H9 (cell line): ENCODE measurements at regions not wholly inside any gene's neighbourhood (a gene's known extent, or its start where the extent isn't known, plus 50 kb on each side); places are given as distances from the start of the nearest gene placed in this dataset.

Experiments
- DNase-seq: peaks from one replicate; pipeline ENCODE4 v3.0.0-alpha.2; 2017
- H2AFZ ChIP-seq: one replicate; pipeline ENCODE4 v1.6.1; 2013; ENCODE audit warnings: mild to moderate bottlenecking, low read length, control low read depth, moderate library complexity
- H2AK5ac ChIP-seq: 2 replicates; pipeline ENCODE4 v1.6.1; 2013; ENCODE audit warnings: low read length, control low read depth, mixed read lengths; ENCODE audit not compliant: insufficient read length
- H2BK120ac ChIP-seq: one replicate; pipeline ENCODE4 v1.6.1; 2013; ENCODE audit warnings: low read depth, mild to moderate bottlenecking, low read length, control low read depth, inconsistent platforms; ENCODE audit not compliant: poor library complexity, severe bottlenecking
- H2BK12ac ChIP-seq: 2 replicates; pipeline ENCODE4 v1.6.1; 2013; ENCODE audit warnings: low read length, control low read depth, mixed read lengths, low read depth; ENCODE audit not compliant: insufficient read length
- H2BK15ac ChIP-seq: 2 replicates; pipeline ENCODE4 v1.6.1; 2013; ENCODE audit warnings: low read depth, low read length, control low read depth
- H2BK20ac ChIP-seq: one replicate; pipeline ENCODE4 v1.6.1; 2013; ENCODE audit warnings: low read depth, mild to moderate bottlenecking, low read length, control low read depth, inconsistent platforms; ENCODE audit not compliant: poor library complexity, severe bottlenecking
- H2BK5ac ChIP-seq: 2 replicates; pipeline ENCODE4 v1.6.1; 2013; ENCODE audit warnings: low read length, control low read depth, mixed read lengths; ENCODE audit not compliant: insufficient read length
- H3K14ac ChIP-seq: 2 replicates; pipeline ENCODE4 v1.6.1; 2013; ENCODE audit warnings: low read length, control low read depth; ENCODE audit not compliant: insufficient read depth
- H3K18ac ChIP-seq: 2 replicates; pipeline ENCODE4 v1.6.1; 2013; ENCODE audit warnings: low read depth, mild to moderate bottlenecking, mixed read lengths, low read length, control low read depth; ENCODE audit not compliant: insufficient read length
- H3K23ac ChIP-seq: 2 replicates; pipeline ENCODE4 v1.6.1; 2013; ENCODE audit warnings: low read length, control low read depth, mixed read lengths, low read depth; ENCODE audit not compliant: insufficient read length
- H3K23me2 ChIP-seq: 2 replicates; pipeline ENCODE4 v1.6.1; 2013; ENCODE audit warnings: low read depth, mild to moderate bottlenecking, mixed read lengths, low read length, control low read depth; ENCODE audit not compliant: insufficient read length, poor library complexity, severe bottlenecking
- H3K27ac ChIP-seq: 2 replicates; pipeline ENCODE4 v1.5.1; 2013; ENCODE audit warnings: low read length, control low read depth, mixed read lengths, low read depth; ENCODE audit not compliant: insufficient read length
- H3K27me3 ChIP-seq: 2 replicates; pipeline ENCODE4 v1.6.1; 2013; ENCODE audit warnings: low read length, control low read depth, inconsistent platforms; ENCODE audit not compliant: insufficient read depth
- H3K4ac ChIP-seq: 2 replicates; pipeline ENCODE4 v1.6.1; 2013; ENCODE audit warnings: low read depth, mild to moderate bottlenecking, control low read depth, inconsistent platforms, low read length, moderate library complexity
- H3K4me1 ChIP-seq: 2 replicates; pipeline ENCODE4 v1.6.1; 2013; ENCODE audit warnings: low read length, control low read depth, inconsistent platforms; ENCODE audit not compliant: insufficient read depth
- H3K4me2 ChIP-seq: 2 replicates; pipeline ENCODE4 v1.6.1; 2013; ENCODE audit warnings: low read length, control low read depth, mixed read lengths; ENCODE audit not compliant: insufficient read length, insufficient read depth
- H3K56ac ChIP-seq: 2 replicates; pipeline ENCODE4 v1.6.1; 2013; ENCODE audit warnings: low read depth, mild to moderate bottlenecking, mixed read lengths, low read length, control low read depth; ENCODE audit not compliant: insufficient read length
- H3K79me1 ChIP-seq: 2 replicates; pipeline ENCODE4 v1.6.1; 2013; ENCODE audit warnings: low read depth, mild to moderate bottlenecking, moderate library complexity, low read length, control low read depth, inconsistent platforms; ENCODE audit not compliant: insufficient read depth, poor library complexity, severe bottlenecking
- H3K79me2 ChIP-seq: 2 replicates; pipeline ENCODE4 v1.6.1; 2013; ENCODE audit warnings: low read length, control low read depth, inconsistent platforms; ENCODE audit not compliant: insufficient read depth
- H3K9ac ChIP-seq: 2 replicates; pipeline ENCODE4 v1.6.1; 2013; ENCODE audit warnings: low read length, control low read depth, mixed read lengths; ENCODE audit not compliant: insufficient read length; ENCODE audit errors: extremely low read depth
- H3K9me3 ChIP-seq: one replicate; pipeline ENCODE4 v1.6.1; 2013; ENCODE audit warnings: low read depth, low read length, inconsistent platforms; ENCODE audit not compliant: control insufficient read depth
- H3T11ph ChIP-seq: one replicate; pipeline ENCODE4 v1.6.1; 2013; ENCODE audit warnings: mild to moderate bottlenecking, low read length, control low read depth, inconsistent platforms
- H4K20me1 ChIP-seq: one replicate; pipeline ENCODE4 v1.6.1; 2013; ENCODE audit not compliant: control insufficient read depth, insufficient read length, insufficient read depth
- H4K5ac ChIP-seq: 2 replicates; pipeline ENCODE4 v1.6.1; 2013; ENCODE audit warnings: low read depth, mild to moderate bottlenecking, mixed read lengths, low read length, control low read depth; ENCODE audit not compliant: insufficient read length
- H4K8ac ChIP-seq: replicated peaks from 2 replicates; pipeline ENCODE4 v1.6.1; 2013; ENCODE audit warnings: low read length, control low read depth, mixed read lengths, low read depth; ENCODE audit not compliant: insufficient read length
- H4K91ac ChIP-seq: 2 replicates; pipeline ENCODE4 v1.6.1; 2013; ENCODE audit warnings: low read depth, mild to moderate bottlenecking, moderate library complexity, mixed read lengths, low read length, control low read depth; ENCODE audit not compliant: insufficient read length
- H3K27ac Mint-ChIP-seq, 3 experiments: 2 replicates in 2 of 3; 3 replicates in 1 of 3; pipeline ENCODE4 v1.8.0; 2020 to 2021; ENCODE audit warnings: mixed read lengths in 3 of 3, mild to moderate bottlenecking in 1 of 3, moderate library complexity in 1 of 3
- H3K27me3 Mint-ChIP-seq: 2 replicates; pipeline ENCODE4 v1.8.0; 2021; ENCODE audit warnings: low read depth, mild to moderate bottlenecking, moderate library complexity, mixed read lengths
- H3K36me3 Mint-ChIP-seq, 3 experiments: 2 replicates in 2 of 3; 3 replicates in 1 of 3; pipeline ENCODE4 v1.8.0; 2020 to 2021; ENCODE audit warnings: low read depth in 3 of 3, mixed read lengths in 3 of 3; ENCODE audit not compliant: insufficient read depth in 1 of 3
- H3K4me1 Mint-ChIP-seq, 2 experiments: 2 replicates each; pipeline ENCODE4 v1.8.0; 2020; ENCODE audit warnings: mixed read lengths in 2 of 2
- H3K4me3 Mint-ChIP-seq, 2 experiments: 2 replicates in 1 of 2; 3 replicates in 1 of 2; pipeline ENCODE4 v1.8.0; 2020 to 2021; ENCODE audit warnings: mild to moderate bottlenecking in 2 of 2, mixed read lengths in 2 of 2, moderate library complexity in 1 of 2
- H3K9me3 Mint-ChIP-seq, 2 experiments: 2 replicates in 1 of 2; 3 replicates in 1 of 2; pipeline ENCODE4 v1.8.0; 2020; ENCODE audit warnings: mild to moderate bottlenecking in 2 of 2, mixed read lengths in 2 of 2, moderate library complexity in 1 of 2
- WGBS: extraction: QIAGEN DNeasy Blood & Tissue Kit; methylation state at CpG from one replicate; pipeline ENCODE4 v1.1.7; 2013; ENCODE audit warnings: missing lambda C conversion rate, low lambda C conversion rate, mixed read lengths; ENCODE audit not compliant: insufficient read length; ENCODE audit errors: extremely low coverage; 5-methylcytosine and 5-hydroxymethylcytosine counted together
- TF ChIP-seq, protein P1 (sequence below): fragments of 200-600 bp; sonication (generic); conservative IDR thresholded peaks from 3 replicates; pipeline ENCODE4 v1.8.0; 2021; ENCODE audit warnings: antibody characterized with exemption, mild to moderate bottlenecking

DNA sequence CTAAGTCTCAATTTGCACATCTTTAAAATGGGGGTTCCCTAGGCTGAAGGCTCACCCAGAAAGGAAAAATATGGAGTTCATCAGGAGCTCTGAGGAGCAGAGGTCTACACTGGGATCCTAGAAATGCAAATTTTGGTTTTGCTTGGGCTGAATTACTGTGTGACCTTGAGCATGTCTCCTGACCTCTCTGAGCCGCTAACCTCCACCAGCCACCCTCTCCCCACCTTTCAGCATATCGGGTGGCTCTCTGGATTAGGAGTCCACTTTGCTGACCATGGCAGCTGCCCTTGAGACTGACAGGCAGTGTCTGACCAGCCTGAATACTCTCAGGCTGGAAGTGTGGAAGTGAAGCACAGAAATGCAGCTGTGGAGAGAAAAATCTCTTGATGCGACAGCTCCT lies 165.9 kb upstream of the LRFN2 start:
- no CpG with 5 or more reads among the region's 3 CpGs for WGBS
- Histone ChIP-seq H3K9ac (no peak overlapping the region), H2BK5ac (no peak overlapping the region), H3K56ac (no peak overlapping the region), H3K9me3 (no peaks in the 10 kb centered on the region), H2BK120ac (no peak overlapping the region), H3K18ac (no peak overlapping the region), H2AFZ (no peak overlapping the region), H3K23me2 (no peaks in the 10 kb centered on the region), H3K27ac (no peak overlapping the region), H4K5ac (no peak overlapping the region), H4K20me1 (no peaks in the 10 kb centered on the region), H4K91ac (no peak overlapping the region), H2BK12ac (no peak overlapping the region), H2AK5ac (no peak overlapping the region), H3T11ph (no peak overlapping the region), H2BK15ac (no peak overlapping the region), H3K79me2 (no peaks in the 10 kb centered on the region), H3K79me1 (no peaks in the 10 kb centered on the region), H3K4ac (no peak overlapping the region), H3K23ac (no peak overlapping the region), H3K27me3 (no peaks in the 10 kb centered on the region; the same call in 1 of the 2 replicates), H4K8ac (no peak overlapping the region), H3K4me2 (no peak overlapping the region), H3K14ac (no peak overlapping the region), H2BK20ac (no peak overlapping the region), H3K4me1 (no peaks in the 10 kb centered on the region)
- no peak for DNase-seq
- Mint-ChIP-seq H3K27me3 (peaks cover 12% of the 10 kb centered on the region), H3K4me1 (peaks cover 6 to 16% of the 10 kb centered on the region in 2 experiments; a peak in 3 of 4 replicates), H3K9me3 (no peaks in the 10 kb centered on the region), H3K36me3 (no peaks in the 10 kb centered on the region), H3K4me3 (no peak overlapping the region), H3K27ac (no peak overlapping the region)
- TF ChIP-seq, protein P1, sequence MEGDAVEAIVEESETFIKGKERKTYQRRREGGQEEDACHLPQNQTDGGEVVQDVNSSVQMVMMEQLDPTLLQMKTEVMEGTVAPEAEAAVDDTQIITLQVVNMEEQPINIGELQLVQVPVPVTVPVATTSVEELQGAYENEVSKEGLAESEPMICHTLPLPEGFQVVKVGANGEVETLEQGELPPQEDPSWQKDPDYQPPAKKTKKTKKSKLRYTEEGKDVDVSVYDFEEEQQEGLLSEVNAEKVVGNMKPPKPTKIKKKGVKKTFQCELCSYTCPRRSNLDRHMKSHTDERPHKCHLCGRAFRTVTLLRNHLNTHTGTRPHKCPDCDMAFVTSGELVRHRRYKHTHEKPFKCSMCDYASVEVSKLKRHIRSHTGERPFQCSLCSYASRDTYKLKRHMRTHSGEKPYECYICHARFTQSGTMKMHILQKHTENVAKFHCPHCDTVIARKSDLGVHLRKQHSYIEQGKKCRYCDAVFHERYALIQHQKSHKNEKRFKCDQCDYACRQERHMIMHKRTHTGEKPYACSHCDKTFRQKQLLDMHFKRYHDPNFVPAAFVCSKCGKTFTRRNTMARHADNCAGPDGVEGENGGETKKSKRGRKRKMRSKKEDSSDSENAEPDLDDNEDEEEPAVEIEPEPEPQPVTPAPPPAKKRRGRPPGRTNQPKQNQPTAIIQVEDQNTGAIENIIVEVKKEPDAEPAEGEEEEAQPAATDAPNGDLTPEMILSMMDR: no peak
